ACC112 (cell line): ENCODE measurements at regions not wholly inside any gene's neighbourhood (a gene's known extent, or its start where the extent isn't known, plus 50 kb on each side); places are given as distances from the start of the nearest gene placed in this dataset.

Experiments
- H2AFZ ChIP-seq: fragments of 200-600 bp; sonication (generic); one replicate; pipeline ENCODE4 v1.6.0; 2017; ENCODE audit warnings: antibody characterized with exemption, low read length; ENCODE audit not compliant: unreplicated experiment
- H3K27ac ChIP-seq: fragments of 200-600 bp; sonication (generic); 2 replicates; pipeline ENCODE4 v1.5.1; 2014; ENCODE audit warnings: low read depth, mild to moderate bottlenecking, antibody characterized with exemption, low read length, moderate library complexity
- H3K27me3 ChIP-seq: fragments of 200-600 bp; sonication (generic); 2 replicates; pipeline ENCODE4 v1.6.1; 2014; ENCODE audit warnings: mild to moderate bottlenecking, antibody characterized with exemption, low read length, moderate library complexity, mixed read lengths; ENCODE audit not compliant: insufficient read depth
- H3K36me3 ChIP-seq: fragments of 200-600 bp; sonication (generic); 2 replicates; pipeline ENCODE4 v1.6.1; 2016; ENCODE audit warnings: mild to moderate bottlenecking, antibody characterized with exemption, low read length, moderate library complexity, mixed read lengths; ENCODE audit not compliant: insufficient read depth
- H3K4me1 ChIP-seq: fragments of 200-600 bp; sonication (generic); one replicate; pipeline ENCODE4 v1.6.1; 2016; ENCODE audit warnings: low read length, mixed read lengths; ENCODE audit not compliant: insufficient read depth, unreplicated experiment, control insufficient read depth
- H3K4me3 ChIP-seq: fragments of 200-600 bp; sonication (generic); 2 replicates; pipeline ENCODE4 v1.5.1; 2014; ENCODE audit warnings: mild to moderate bottlenecking, low read depth, low read length
- H3K79me2 ChIP-seq: fragments of 200-600 bp; sonication (generic); one replicate; pipeline ENCODE4 v1.6.0; 2016; ENCODE audit warnings: low read length; ENCODE audit not compliant: control insufficient read depth, unreplicated experiment, insufficient read depth

DNA sequence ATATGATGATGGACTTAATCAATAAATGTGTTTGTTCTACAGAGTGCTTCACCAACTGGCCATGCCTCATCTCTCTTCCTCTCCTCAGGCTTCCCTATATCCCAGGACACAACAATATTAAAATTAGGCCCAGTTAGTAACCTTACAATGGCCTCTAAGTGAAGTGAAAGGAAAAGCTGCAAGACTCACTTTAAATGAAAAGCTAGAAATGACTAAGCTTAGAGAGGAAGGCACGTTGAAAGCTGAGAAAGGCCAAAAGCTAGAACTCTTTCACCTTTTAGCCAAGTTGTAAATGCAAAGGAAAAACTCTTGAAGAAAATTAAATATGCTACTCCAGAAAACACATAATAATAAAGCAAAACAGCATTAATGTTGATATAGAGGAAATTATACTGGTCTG, 1010.3 kb downstream of the NAALADL2 start:
- Histone ChIP-seq H3K27ac (no peak overlapping the region), H3K79me2 (no peaks in the 10 kb centered on the region), H2AFZ (peak overlapping the region; percentile 32), H3K36me3 (no peaks in the 10 kb centered on the region), H3K4me3 (no peak overlapping the region), H3K27me3 (no peaks in the 10 kb centered on the region), H3K4me1 (no peaks in the 10 kb centered on the region)

DNA sequence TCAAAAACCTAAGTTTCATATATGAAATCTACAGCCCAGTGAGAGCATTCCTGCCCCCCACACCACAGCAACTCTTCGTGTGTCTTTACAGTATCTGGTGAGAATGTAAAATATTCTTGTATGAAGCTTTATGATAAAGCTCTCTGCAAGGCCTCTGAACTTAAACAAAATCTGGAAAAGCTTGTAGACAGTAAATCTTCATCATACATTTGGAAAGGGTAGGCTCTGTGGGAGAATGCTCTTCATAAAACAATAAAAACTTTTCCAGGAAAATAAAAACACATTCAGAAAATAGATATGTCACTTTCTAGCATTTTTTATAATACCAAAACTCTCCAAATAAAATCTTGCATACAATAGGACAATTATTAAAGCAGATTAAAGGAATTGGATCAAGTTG, 1009.5 kb downstream of the NAALADL2 start:
- H2AFZ ChIP-seq = no peak overlapping the region

DNA sequence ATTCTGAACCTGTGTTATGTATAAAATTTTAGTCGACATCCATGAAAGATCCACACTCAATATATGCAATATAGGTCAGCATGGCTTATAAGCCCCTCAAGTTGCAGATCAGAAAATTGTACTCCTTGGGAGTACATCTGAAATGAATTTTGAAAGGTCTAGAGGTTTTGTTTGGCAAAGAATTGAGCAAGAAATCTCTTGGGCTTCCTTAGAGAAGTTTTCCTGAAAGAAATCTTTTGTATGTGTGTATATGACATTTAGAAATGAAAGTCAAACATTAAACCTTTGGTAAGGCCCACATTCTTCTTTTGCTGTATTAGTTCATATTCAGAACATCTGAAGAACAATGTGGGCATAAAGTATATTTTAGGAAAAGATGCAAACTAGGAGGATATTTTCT, 1006.6 kb downstream of the NAALADL2 start:
- Histone ChIP-seq H3K27me3 (no peaks in the 10 kb centered on the region), H3K27ac (no peak overlapping the region), H2AFZ (peak overlapping the region; percentile 32), H3K79me2 (no peaks in the 10 kb centered on the region), H3K4me3 (no peak overlapping the region), H3K4me1 (no peaks in the 10 kb centered on the region), H3K36me3 (no peaks in the 10 kb centered on the region)

More for the DNA sequence above, 1009.5 kb downstream of the NAALADL2 start:
- no peaks in the 10 kb centered on the region for H3K79me2 ChIP-seq
- H3K36me3 ChIP-seq = no peaks in the 10 kb centered on the region
- H3K27me3 ChIP-seq = no peaks in the 10 kb centered on the region
- H3K4me1 ChIP-seq = no peaks in the 10 kb centered on the region
- H3K27ac ChIP-seq = no peak overlapping the region
- H3K4me3 ChIP-seq = no peak overlapping the region

DNA sequence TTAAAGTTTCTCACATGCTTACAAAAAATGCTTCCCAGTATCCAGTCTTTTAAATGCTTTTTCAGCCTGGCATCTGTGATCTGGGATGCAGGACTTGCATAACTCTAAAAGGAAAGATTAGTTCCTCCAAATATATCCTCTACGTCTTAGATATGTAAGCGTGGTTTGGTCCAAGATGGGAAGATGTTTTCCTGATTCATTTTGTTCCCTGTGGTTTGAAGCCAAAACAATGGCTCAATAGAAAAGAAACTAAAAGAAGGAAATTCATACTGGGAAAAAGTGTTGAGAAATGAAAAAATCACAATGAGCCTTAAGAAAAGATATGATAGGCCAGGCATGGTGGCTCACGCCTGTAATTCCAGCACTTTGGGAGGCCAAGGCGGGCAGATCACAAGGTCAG, 1002.8 kb downstream of the NAALADL2 start:
- H3K27me3 ChIP-seq = no peaks in the 10 kb centered on the region
- H2AFZ ChIP-seq = no peak overlapping the region
- H3K4me3 ChIP-seq = no peak overlapping the region
- no peak overlapping the region for H3K27ac ChIP-seq
- no peaks in the 10 kb centered on the region for H3K4me1 ChIP-seq
- H3K36me3 ChIP-seq = no peaks in the 10 kb centered on the region
- no peaks in the 10 kb centered on the region for H3K79me2 ChIP-seq
